ENCODE measurements at regions not wholly inside any gene's neighbourhood (a gene's known extent, or its start where the extent isn't known, plus 50 kb on each side); places are given as distances from the start of the nearest gene placed in this dataset.
"Not testable (repeated sequence)": the region's sequence is repeated elsewhere in the genome, so short reads cannot be mapped to it uniquely, and the experiment has no call there.

- ChIA-PET CTCF (no interaction called here), POLR2A (no interaction called here)
- Histone ChIP-seq H3K36me3 (ENCODE audit: insufficient read depth, low read length) (no peaks in the 10 kb centered on the region), H3K4me3 (ENCODE audit: low read length) (no peak overlapping the region), H3K27me3 (ENCODE audit: control insufficient read depth in 1 of 2, insufficient read depth in 2 of 2, low read length in 2 of 2) (no peaks in the 10 kb centered on the region), H3K9me3 (ENCODE audit: control insufficient read depth in 1 of 2, insufficient read depth in 1 of 2, low read length in 2 of 2) (no peaks in the 10 kb centered on the region), H3K4me1 (ENCODE audit: insufficient read depth, low read length) (no peaks in the 10 kb centered on the region), H3K27ac (ENCODE audit: low read depth in 1 of 2, low read length in 2 of 2) (no peak overlapping the region)
- no peak overlapping the region for H3K4me3 Mint-ChIP-seq
- intact Hi-C loops (cut with DNase I, micrococcal nuclease): no loop called here
- H3K9me3 Mint-ChIP-seq: peaks cover 4% of the 10 kb centered on the region
- H3K27ac Mint-ChIP-seq: no peak overlapping the region
- H3K4me1 Mint-ChIP-seq (ENCODE audit: low read depth): no peaks in the 10 kb centered on the region
- DNase-seq (no peak), ATAC-seq (ENCODE audit: poor library complexity) (no peak)
- H3K36me3 Mint-ChIP-seq (ENCODE audit: low read depth): no peaks in the 10 kb centered on the region
- no peak for TF ChIP-seq CTCF (IDR thresholded peaks at IDR 0.05)
- no peaks in the 10 kb centered on the region for H3K27me3 Mint-ChIP-seq
These were observed 77.4 kb upstream of the MTHFD1L start for GRCh38 chr6:150788089-150788488.

GRCh38 chr6:150789906-150790305 is 75.6 kb upstream of the MTHFD1L start:
- CTCF ChIA-PET: not testable (repeated sequence)

GRCh38 chr6:150791717-150792116 is 73.8 kb upstream of the MTHFD1L start:
- ATAC-seq (ENCODE audit: poor library complexity): no peak
- Mint-ChIP-seq H3K36me3 (ENCODE audit: low read depth) (no peaks in the 10 kb centered on the region), H3K9me3 (no peaks in the 10 kb centered on the region), H3K27ac (no peak overlapping the region), H3K4me1 (ENCODE audit: low read depth) (no peaks in the 10 kb centered on the region), H3K4me3 (no peak overlapping the region), H3K27me3 (no peaks in the 10 kb centered on the region)
- no peak for TF ChIP-seq CTCF (IDR thresholded peaks at IDR 0.05)
- H3K27ac ChIP-seq (ENCODE audit: low read depth in 1 of 2, low read length in 2 of 2): no peak overlapping the region
- CTCF ChIA-PET: no interaction called here
- intact Hi-C loops (cut with DNase I, micrococcal nuclease): no loop called here
- H3K4me1 ChIP-seq (ENCODE audit: insufficient read depth, low read length): no peaks in the 10 kb centered on the region
- no peaks in the 10 kb centered on the region for H3K9me3 ChIP-seq (ENCODE audit: control insufficient read depth in 1 of 2, insufficient read depth in 1 of 2, low read length in 2 of 2)
- no peaks in the 10 kb centered on the region for H3K27me3 ChIP-seq (ENCODE audit: control insufficient read depth in 1 of 2, insufficient read depth in 2 of 2, low read length in 2 of 2)
- no peaks in the 10 kb centered on the region for H3K36me3 ChIP-seq (ENCODE audit: insufficient read depth, low read length)
- POLR2A ChIA-PET: no interaction called here
- no peak overlapping the region for H3K4me3 ChIP-seq (ENCODE audit: low read length)
- DNase-seq: no peak

More at GRCh38 chr6:150789906-150790305, 75.6 kb upstream of the MTHFD1L start:
- H3K9me3 ChIP-seq (ENCODE audit: control insufficient read depth in 1 of 2, insufficient read depth in 1 of 2, low read length in 2 of 2); H3K4me1 Mint-ChIP-seq (ENCODE audit: low read depth); H3K27ac Mint-ChIP-seq; H3K27me3 Mint-ChIP-seq; H3K36me3 ChIP-seq (ENCODE audit: insufficient read depth, low read length); H3K27ac ChIP-seq (ENCODE audit: low read depth in 1 of 2, low read length in 2 of 2); ATAC-seq (ENCODE audit: poor library complexity); H3K9me3 Mint-ChIP-seq; DNase-seq; H3K36me3 Mint-ChIP-seq (ENCODE audit: low read depth); H3K27me3 ChIP-seq (ENCODE audit: control insufficient read depth in 1 of 2, insufficient read depth in 2 of 2, low read length in 2 of 2); H3K4me3 Mint-ChIP-seq; POLR2A ChIA-PET; H3K4me1 ChIP-seq (ENCODE audit: insufficient read depth, low read length); H3K4me3 ChIP-seq (ENCODE audit: low read length); intact Hi-C loops (cut with DNase I, micrococcal nuclease): not testable (repeated sequence)

- no peaks in the 10 kb centered on the region for H3K9me3 ChIP-seq (ENCODE audit: control insufficient read depth in 1 of 2, insufficient read depth in 1 of 2, low read length in 2 of 2)
- DNase-seq: no peak
- H3K27me3 ChIP-seq (ENCODE audit: control insufficient read depth in 1 of 2, insufficient read depth in 2 of 2, low read length in 2 of 2): no peaks in the 10 kb centered on the region
- H3K4me1 ChIP-seq (ENCODE audit: insufficient read depth, low read length): no peaks in the 10 kb centered on the region
- H3K36me3 ChIP-seq (ENCODE audit: insufficient read depth, low read length): no peaks in the 10 kb centered on the region
- H3K4me1 Mint-ChIP-seq (ENCODE audit: low read depth): no peaks in the 10 kb centered on the region
- ChIA-PET CTCF (no interaction called here), POLR2A (no interaction called here)
- no peak overlapping the region for H3K4me3 Mint-ChIP-seq
- intact Hi-C loops (cut with DNase I, micrococcal nuclease): no loop called here
- H3K36me3 Mint-ChIP-seq (ENCODE audit: low read depth): no peaks in the 10 kb centered on the region
- no peak for TF ChIP-seq CTCF (IDR thresholded peaks at IDR 0.05)
- no peak for ATAC-seq (ENCODE audit: poor library complexity)
- H3K27ac ChIP-seq (ENCODE audit: low read depth in 1 of 2, low read length in 2 of 2): no peak overlapping the region
- no peaks in the 10 kb centered on the region for H3K27me3 Mint-ChIP-seq
- no peaks in the 10 kb centered on the region for H3K9me3 Mint-ChIP-seq
- no peak overlapping the region for H3K4me3 ChIP-seq (ENCODE audit: low read length)
- H3K27ac Mint-ChIP-seq: no peak overlapping the region
These were observed 67.6 kb upstream of the MTHFD1L start for GRCh38 chr6:150797949-150798348.
